ENCODE measurements at regions not wholly inside any gene's neighbourhood (a gene's known extent, or its start where the extent isn't known, plus 50 kb on each side); places are given as distances from the start of the nearest gene placed in this dataset.
"Not testable (repeated sequence)": the region's sequence is repeated elsewhere in the genome, so short reads cannot be mapped to it uniquely, and the experiment has no call there.

DNA sequence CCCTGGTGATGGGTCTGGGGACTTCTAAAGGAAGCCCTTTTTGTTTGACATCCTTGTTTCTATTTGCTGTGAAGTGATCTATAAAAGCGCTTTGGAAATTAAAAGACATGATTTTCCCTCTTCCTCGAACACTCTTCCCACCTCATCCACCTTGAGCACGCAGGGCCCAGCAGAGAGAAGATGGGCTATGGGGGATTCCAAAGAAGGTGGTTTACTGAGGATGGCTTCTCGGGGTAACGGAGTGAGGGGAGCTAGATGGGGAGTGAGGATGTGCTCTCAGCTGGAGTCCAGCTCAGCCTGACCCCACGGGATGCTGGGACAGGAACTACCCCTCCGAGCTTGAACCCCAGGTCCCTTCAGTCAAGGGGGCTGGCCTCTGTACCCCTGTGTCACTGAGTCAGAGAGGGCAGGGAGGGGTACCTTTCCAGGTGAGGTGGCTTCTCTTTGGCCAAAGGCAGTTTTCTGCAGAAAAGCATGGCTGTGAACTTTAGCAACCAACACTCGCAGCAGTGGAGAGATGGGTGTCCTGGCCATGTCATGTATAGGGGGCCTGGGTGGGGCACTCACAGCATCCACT, 180.7 kb upstream of the SMAD3 start:
- no peak for DNase-seq (ENCODE audit: low spot score in 2 of 2)
- H3K27ac ChIP-seq, result peak overlapping the region; percentile 11 to 63
- intact Hi-C loops (cut with DNase I), result loop anchor here (5.0 kb wide), 3 partner anchors 163 to 303 kb away; no protein-coding TSS in a partner anchor

DNA sequence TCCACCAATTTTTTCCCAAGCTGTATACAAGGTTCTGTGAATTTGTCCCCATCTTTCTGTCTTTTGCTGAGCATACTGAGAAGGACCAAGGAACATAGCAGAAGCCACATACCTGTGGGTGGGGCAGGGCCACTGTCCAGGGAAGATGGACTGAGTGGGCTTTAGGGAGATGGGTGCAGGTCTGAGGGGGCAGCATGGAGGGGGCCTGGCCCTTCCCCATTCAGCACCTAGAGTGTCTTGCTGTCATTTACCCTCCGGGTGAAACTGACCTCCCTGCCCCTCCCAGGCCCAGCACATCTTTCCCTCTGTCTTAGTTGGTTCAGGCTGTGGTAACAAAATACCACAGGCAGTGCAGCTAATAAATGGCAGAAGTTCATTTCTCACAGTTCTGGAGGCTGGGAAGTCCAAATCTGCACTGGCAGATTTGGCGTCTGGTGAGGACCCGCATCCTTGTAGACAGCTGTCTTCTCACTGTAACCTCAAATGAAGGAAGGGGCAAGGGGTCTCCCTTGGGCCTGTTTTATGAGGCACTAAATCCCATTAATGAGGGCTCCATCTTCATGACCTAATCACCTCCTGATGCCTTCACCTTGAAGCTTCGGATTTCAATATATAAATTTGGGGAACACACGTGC, 180.0 kb upstream of the SMAD3 start:
- no peaks in the 10 kb centered on the region for H3K27me3 ChIP-seq
- no peak overlapping the region for H3K4me3 ChIP-seq
- TF ChIP-seq, protein P1, sequence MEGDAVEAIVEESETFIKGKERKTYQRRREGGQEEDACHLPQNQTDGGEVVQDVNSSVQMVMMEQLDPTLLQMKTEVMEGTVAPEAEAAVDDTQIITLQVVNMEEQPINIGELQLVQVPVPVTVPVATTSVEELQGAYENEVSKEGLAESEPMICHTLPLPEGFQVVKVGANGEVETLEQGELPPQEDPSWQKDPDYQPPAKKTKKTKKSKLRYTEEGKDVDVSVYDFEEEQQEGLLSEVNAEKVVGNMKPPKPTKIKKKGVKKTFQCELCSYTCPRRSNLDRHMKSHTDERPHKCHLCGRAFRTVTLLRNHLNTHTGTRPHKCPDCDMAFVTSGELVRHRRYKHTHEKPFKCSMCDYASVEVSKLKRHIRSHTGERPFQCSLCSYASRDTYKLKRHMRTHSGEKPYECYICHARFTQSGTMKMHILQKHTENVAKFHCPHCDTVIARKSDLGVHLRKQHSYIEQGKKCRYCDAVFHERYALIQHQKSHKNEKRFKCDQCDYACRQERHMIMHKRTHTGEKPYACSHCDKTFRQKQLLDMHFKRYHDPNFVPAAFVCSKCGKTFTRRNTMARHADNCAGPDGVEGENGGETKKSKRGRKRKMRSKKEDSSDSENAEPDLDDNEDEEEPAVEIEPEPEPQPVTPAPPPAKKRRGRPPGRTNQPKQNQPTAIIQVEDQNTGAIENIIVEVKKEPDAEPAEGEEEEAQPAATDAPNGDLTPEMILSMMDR (IDR thresholded peaks at IDR 0.05), result no peak
- H3K27ac ChIP-seq, result no peak overlapping the region
- no peaks in the 10 kb centered on the region for H3K9me3 ChIP-seq
- intact Hi-C loops (cut with DNase I), result no loop called here
- peaks cover 6 to 27% of the 10 kb centered on the region in 2 donors for H3K4me1 ChIP-seq
- H3K36me3 ChIP-seq, result no peaks in the 10 kb centered on the region
- peak in 1 of 2 donors; percentile 51 for DNase-seq (ENCODE audit: low spot score in 2 of 2)

More for the DNA sequence above, 180.7 kb upstream of the SMAD3 start:
- H3K4me1 ChIP-seq, result peaks cover 6 to 27% of the 10 kb centered on the region in 2 donors
- no peaks in the 10 kb centered on the region for H3K9me3 ChIP-seq
- no peak overlapping the region for H3K4me3 ChIP-seq
- no peaks in the 10 kb centered on the region for H3K27me3 ChIP-seq
- TF ChIP-seq, protein P1 (IDR thresholded peaks at IDR 0.05), result no peak
- no peaks in the 10 kb centered on the region for H3K36me3 ChIP-seq

DNA sequence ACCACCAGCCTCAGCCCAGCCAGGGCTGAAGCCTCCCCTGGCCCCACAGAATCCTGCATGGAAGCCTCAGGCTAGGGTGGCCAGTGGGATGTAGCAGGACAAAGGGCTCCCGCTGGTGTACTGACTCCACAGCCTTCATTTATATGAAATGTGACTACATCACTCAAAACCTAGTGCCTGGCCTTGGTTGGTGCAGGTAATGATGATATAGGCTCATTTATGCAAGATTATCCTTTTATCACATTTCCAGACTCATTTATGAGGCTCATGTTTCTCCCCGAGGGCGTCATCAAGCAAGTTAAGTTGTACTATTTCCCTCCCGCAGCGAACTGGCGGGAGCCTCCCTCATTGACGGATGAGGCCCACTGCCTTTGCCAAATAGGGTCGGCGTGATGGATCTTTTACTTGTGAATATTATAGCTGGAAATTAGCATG, 179.1 kb upstream of the SMAD3 start:
- DNase-seq (ENCODE audit: low spot score in 2 of 2), result peak in 1 of 2 donors; percentile 61
- H3K4me1 ChIP-seq, result peaks cover 6 to 25% of the 10 kb centered on the region in 2 donors
- intact Hi-C loops (cut with DNase I), result no loop called here
- H3K36me3 ChIP-seq, result no peaks in the 10 kb centered on the region
- H3K27ac ChIP-seq, result no peak overlapping the region
- TF ChIP-seq, protein P1 (IDR thresholded peaks at IDR 0.05), result no peak
- no peak overlapping the region for H3K4me3 ChIP-seq
- no peaks in the 10 kb centered on the region for H3K27me3 ChIP-seq
- H3K9me3 ChIP-seq, result no peaks in the 10 kb centered on the region

DNA sequence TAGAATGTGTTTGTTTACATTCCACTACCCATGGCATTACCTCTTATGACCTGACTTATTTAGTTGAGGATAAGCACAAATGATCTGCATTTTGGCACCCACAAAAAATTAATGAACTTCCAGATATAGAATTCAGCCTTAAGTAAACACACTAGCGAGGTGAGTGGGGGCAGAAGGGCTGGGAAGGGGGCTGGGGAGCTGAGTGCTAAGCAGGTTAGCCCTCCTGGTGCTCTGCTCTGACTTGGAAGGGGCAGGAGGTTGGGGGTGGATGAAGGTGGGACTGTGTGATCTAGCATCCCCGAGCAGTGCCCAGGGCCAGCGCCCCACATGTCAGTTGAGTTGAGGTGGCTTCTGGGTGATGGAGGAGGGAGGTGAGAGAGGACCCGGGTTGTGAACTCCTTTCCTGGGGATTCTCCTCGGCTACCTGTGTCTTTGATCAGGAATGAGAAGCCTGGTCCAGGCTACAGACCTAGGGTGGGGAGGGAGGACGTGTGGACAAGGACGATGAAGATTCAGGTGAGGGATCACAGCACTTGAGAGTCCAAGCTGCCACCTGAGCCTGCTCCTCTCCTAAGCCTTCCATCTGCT, 178.6 kb upstream of the SMAD3 start:
- intact Hi-C loops (cut with DNase I), result no loop called here
- Histone ChIP-seq H3K27ac (no peak overlapping the region), H3K9me3 (no peaks in the 10 kb centered on the region), H3K36me3 (no peaks in the 10 kb centered on the region), H3K27me3 (no peaks in the 10 kb centered on the region), H3K4me3 (no peak overlapping the region), H3K4me1 (peaks cover 6 to 22% of the 10 kb centered on the region in 2 donors)
- TF ChIP-seq, protein P1 (IDR thresholded peaks at IDR 0.05), result no peak
- DNase-seq (ENCODE audit: low spot score in 2 of 2), result peak in 1 of 2 donors; percentile 51

DNA sequence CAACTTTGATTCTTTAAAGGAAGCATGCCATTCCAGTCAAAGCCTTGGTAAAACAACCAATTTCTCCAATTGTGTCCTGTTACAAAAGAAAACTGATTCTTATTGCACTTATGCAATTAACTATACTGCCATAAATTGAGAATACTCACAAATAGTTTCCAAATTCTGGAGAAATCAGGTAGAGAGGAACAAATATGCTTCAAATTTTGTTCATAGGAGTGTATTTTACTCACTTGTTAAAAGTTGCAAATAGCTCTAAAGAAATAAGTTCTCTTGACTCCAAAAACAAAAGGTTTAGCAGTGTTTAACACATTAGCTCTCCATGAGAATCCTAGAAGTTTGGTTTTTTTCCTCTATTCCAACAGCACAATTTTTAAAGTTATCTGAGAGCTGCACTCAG, 176.1 kb upstream of the SMAD3 start:
- H3K9me3 ChIP-seq; H3K27me3 ChIP-seq; H3K36me3 ChIP-seq; intact Hi-C loops (cut with DNase I); H3K4me3 ChIP-seq; H3K4me1 ChIP-seq; DNase-seq (ENCODE audit: low spot score in 2 of 2); H3K27ac ChIP-seq: not testable (repeated sequence)

DNA sequence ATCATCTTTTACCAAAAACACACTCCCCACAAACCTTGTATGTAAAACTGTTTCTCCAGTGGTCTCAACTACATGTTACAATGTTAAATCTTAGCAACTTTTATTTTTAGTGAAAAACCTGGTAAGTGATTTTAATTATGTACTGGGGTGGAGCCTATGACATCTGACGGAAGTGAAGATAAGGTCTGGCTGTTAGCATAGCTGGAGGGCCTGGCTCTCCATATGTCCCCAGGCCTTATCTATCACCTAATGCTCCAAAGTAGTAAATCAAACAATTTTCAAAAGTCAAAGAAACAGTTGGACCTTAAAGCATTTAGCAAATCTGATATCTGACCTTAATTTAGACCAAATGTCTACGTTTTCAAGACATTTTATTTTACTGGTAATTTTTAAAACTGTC, 173.6 kb upstream of the SMAD3 start:
- TF ChIP-seq, protein P1 (IDR thresholded peaks at IDR 0.05), result no peak
- DNase-seq (ENCODE audit: low spot score in 2 of 2), result no peak
- Histone ChIP-seq H3K36me3 (no peaks in the 10 kb centered on the region), H3K27me3 (no peaks in the 10 kb centered on the region), H3K27ac (no peak overlapping the region), H3K4me1 (peaks cover 0 to 3% of the 10 kb centered on the region in 2 donors), H3K4me3 (no peak overlapping the region), H3K9me3 (no peaks in the 10 kb centered on the region)
- intact Hi-C loops (cut with DNase I), result no loop called here
